SKM-1 treated with dmso at 0.1 percent for 144 hours (cell line): ENCODE measurements at regions not wholly inside any gene's neighbourhood (a gene's known extent, or its start where the extent isn't known, plus 50 kb on each side); places are given as distances from the start of the nearest gene placed in this dataset.
A peak's percentile ranks its signal among the peaks of the same experiment; 100 is the strongest.

Experiments
- DNase-seq: peaks from one replicate; lab custom pipeline; 2025; ENCODE audit not compliant: unreplicated experiment; lab: John Stamatoyannopoulos, UW

DNA sequence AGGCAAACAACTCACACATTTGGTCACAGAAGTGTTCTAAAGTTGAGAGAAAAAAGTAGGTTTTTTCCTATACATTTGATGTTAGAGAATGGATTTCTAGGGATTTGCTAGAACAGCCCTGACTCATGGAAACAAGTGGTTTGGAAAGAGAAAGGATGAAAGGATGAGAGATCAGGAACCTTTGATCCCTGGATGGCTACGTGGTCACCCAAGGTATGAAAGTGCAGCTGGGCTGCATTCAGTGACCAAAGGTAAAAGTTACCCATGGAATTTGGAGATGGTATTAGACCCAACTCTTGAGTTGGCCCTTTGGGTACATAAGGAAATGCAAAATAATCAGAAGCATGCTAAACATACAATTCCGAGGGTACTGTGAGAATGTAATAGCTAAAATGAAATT, 61.3 kb upstream of the SPIN1 start:
- no peak for DNase-seq

- no peak for DNase-seq
Measured at GRCh38 chr9:88326015-88326414, 62.2 kb upstream of the SPIN1 start.

GRCh38 chr9:88322906-88323566, 65.2 kb upstream of the SPIN1 start:
- peak; percentile 77 for DNase-seq

DNA sequence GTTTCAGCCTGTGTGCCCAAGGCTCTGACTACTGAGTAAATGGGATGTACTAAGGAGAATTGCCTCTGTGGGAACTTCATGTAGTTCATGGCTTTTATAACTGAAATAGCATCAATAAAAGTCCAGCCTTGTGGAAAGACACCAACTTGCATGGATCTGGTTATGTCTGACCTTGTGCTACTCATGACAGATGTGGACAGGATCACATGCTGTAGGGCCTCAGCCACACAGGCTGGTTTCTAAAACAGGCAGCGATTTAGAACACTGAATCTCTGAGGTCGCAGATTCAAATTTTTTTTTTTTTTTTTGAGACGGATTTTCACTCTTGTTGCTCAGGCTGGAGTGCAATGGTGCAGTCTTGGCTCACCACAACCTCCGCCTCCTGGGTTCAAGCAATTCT, 66.5 kb upstream of the SPIN1 start:
- no peak for DNase-seq

DNA sequence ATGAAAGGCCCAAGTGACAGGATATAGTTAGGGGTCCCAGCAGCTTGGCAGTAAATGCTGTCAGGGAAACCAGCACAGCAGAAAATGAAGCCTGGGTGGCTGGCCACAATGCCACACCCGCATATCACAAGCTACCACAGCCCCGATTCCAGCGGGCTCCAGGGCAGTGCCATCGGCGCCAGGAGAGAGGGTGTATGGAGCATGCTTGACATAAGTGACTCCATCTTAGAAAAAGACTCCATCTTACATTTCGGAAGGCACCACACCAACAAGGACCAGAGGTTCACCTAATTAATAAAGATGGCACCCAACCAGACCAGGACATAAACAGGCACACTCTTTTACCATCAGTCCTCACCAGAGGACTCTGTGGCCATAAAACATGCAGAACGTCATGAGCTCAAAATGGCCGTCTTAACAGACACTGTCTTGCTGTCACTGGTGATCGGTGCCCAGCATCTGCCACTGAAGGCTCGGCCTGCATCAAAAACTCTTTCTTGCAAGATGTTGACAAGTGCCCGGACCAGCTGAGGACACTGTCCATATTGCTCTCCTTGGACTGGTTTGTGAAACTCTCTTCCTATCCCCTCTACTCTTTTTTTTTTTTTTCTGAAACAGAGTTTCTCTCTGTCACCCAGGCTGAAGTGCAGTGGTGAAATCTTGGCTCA, 67.4 kb upstream of the SPIN1 start:
- DNase-seq, result no peak

- no peak for DNase-seq
Measured at GRCh38 chr9:88319936-88320747, 68.1 kb upstream of the SPIN1 start.

GRCh38 chr9:88313364-88314220, 74.7 kb upstream of the SPIN1 start:
- DNase-seq, result no peak

GRCh38 chr9:88312517-88313103, 75.6 kb upstream of the SPIN1 start:
- no peak for DNase-seq

GRCh38 chr9:88312045-88312444, 76.2 kb upstream of the SPIN1 start:
- no peak for DNase-seq

DNA sequence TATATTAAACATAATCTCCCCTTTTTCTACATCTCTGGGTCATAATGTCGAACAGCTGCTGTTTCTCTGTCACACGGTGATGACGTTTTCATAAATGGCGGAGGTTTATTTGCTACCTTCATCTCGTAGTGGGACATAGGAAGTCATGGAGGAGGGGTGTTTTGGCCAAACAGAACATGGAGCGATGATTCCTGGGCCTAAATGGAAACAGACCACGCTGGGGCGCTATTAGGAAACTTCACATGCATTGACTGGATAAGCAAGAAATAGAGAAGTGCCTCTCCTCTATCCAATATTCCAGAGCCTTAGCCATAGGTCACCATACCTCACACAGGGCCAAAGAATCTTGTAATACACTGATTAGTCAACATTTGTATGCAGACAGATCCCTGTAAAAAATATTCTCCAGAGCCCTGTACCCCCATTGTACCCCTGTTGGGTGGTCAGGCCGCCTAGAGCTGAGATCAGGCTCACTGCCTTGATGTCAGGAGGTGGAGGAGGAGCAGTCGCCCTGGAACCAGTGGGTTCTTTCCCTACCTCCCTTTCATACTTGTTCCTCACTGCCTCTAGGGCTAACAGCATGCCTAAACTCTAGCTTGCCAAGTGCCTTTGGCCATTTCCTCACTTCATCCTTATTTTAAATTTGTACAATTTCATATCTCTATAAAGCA, 77.8 kb upstream of the SPIN1 start:
- DNase-seq, result peak; percentile 4

DNA sequence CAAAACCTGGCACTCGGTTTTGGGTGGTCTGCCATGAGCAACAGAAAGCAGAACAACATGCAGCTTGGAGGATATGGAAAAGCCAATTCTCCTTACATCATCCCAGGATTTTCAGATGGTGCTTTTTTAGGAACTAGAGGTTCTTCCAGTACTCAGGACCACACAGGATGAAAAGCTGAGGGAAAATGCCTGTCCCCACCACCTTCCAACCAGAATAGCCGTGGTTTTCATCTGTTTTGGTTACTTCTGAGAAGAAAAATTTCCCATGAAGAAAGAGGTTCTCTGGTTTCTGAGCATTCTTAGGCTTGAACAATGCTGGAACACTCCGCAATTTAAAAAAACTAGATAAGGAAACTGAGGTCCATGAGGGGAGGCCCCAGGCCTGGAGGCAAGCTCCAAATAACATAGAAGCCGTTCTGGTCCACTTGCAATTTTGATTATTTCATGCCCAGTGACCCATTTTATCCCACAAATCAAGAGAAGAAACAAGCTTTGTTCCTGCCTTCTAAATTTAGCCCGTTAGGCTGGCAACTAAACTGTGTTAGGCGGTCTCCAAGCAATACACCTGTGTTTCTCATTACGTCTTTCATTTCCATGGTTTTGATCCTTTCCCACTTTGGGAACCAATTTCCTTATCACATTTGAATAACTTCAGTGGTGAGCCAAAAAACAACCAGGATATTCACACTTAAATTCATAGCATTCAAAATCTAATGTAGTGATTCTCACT, 79.2 kb upstream of the SPIN1 start:
- DNase-seq, result no peak

DNA sequence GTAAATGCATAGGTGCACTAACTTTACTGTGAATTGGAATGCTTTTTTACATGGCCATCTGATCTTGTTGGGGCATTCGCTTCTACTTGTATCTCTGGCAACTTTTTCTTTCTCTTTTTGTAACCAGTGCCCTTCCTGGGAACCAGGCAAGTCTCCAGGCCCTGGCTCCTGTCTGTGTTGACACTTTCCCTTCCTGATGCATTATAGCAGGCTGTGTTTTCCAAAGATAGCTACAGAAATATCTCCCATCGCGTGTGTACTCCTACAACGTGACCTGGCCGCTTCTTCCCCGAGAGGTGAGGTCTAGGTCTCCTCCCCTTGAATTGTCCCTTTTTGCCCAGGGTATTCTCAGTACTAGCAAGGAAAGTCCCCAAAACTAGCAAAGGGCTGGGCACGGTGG, 81.1 kb upstream of the SPIN1 start:
- no peak for DNase-seq

DNA sequence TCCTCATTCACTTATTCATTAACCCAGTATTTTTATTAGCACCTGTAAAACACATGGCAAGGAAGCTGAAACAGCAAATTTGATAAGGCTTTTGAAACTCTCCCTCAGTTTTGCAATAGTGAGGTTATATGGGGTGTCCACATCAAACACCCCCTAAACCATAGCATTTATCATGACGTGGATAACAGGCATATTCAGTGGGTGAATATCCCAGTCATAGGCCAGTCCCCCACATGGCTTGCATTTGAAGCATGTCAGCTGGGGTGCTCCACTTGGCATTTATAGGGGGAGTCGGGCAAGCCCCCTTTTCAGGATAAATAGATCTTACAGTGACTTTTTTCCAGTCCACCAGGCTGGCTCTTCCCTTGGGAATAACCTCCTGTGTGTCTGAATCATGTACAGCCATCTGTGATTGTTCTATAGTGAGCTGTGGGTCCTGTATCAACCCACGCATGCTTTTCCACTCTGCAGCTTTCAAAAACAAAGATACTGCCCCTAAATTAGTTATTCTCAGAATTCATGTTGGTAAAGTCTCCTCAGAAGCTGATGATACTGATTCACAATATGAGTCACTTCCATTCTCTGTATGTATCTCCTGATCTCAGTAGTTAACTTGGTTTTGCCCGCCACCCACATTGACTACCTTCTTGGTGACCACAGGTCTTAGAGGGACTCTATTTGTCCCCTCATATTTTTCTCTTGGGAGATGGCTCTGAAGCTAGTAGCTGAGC, 84.4 kb upstream of the SPIN1 start:
- DNase-seq, result no peak

- DNase-seq, result no peak
Measured at GRCh38 chr9:88302579-88303324, 85.5 kb upstream of the SPIN1 start.

GRCh38 chr9:88300556-88300955, 87.7 kb upstream of the SPIN1 start:
- DNase-seq, result no peak

DNA sequence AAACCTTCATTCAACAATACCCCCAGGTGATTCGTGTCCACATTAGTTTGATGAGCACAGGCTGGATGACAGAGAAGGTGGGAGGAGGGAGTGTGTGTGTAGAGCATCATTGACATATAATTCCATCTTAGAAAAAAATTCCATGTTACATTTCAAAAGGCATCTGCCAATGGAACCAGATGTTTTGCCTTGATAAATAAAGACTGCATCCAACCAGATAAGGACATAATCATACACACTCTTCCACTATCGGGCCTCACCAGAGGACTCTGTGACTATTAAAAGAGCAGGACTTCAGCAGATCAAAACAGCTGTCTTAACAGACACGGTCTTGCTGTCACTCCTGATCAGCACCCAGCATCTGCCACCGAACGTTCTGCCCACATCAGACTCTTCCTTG, 96.4 kb upstream of the SPIN1 start:
- DNase-seq, result no peak

DNA sequence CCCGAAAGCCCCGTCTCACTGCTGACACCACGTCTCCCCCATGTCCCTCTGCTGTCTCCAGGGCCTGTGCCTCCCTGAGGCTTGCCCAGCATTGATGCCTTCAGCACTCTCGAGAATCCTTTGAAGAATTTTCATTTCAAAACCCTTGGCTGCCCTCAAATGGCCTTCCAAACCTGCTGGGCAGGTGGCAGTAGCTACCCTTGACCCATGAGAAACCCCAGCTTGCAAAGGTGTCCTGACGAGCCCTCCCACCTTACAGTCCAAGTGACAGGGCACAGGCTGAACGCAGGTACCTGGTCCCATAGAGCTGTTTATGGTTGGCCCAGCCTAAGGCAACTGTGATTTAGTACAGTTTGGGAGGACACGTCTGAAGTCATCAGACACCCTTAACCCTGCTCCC, 97.2 kb upstream of the SPIN1 start:
- no peak for DNase-seq

- no peak for DNase-seq
Measured at GRCh38 chr9:88289532-88289931, 98.7 kb upstream of the SPIN1 start.
